Gastroesophageal sphincter (tissue), 4 donors: ENCODE measurements at regions not wholly inside any gene's neighbourhood (a gene's known extent, or its start where the extent isn't known, plus 50 kb on each side); places are given as distances from the start of the nearest gene placed in this dataset.

Experiments
- ATAC-seq: fragments of 150-250 bp; one replicate; pipeline ENCODE4 v1.9.1; 2016; ENCODE audit warnings: mild to moderate bottlenecking, moderate library complexity
- H3K27ac ChIP-seq, 4 donors: fragments of 200-600 bp; sonication (generic) in 3 of 4; 1 replicate in 3 of 4; 2 replicates in 1 of 4; pipeline ENCODE4 v1.5.1; 2016 to 2019
- H3K27me3 ChIP-seq: fragments of 200-600 bp; sonication (generic); one replicate; pipeline ENCODE4 v1.5.1; 2019
- H3K36me3 ChIP-seq, 2 donors: fragments of 200-600 bp; sonication (generic); one replicate each; pipeline ENCODE4 v1.5.1; 2019; ENCODE audit warnings: control low read depth in 1 of 2
- H3K4me1 ChIP-seq, 3 donors: fragments of 200-600 bp; sonication (generic); 1 replicate in 2 of 3; 2 replicates in 1 of 3; pipeline ENCODE4 v1.5.1; 2016 to 2019; ENCODE audit warnings: control low read depth in 2 of 3
- H3K4me3 ChIP-seq, 2 donors: fragments of 200-600 bp; sonication (generic); one replicate each; pipeline ENCODE4 v1.5.1; 2019; ENCODE audit warnings: mild to moderate bottlenecking in 1 of 2, moderate library complexity in 1 of 2
- H3K9me3 ChIP-seq, 3 donors: fragments of 200-600 bp; sonication (generic); one replicate each; pipeline ENCODE4 v1.5.1; 2017 to 2019; ENCODE audit warnings: control low read depth in 2 of 3
- CTCF ChIP-seq, 4 experiments: fragments of 200-600 bp in 2 of 4; fragments of 450-650 bp in 2 of 4; sonication (generic) in 1 of 4; IDR thresholded peaks; one replicate each; pipeline ENCODE4 v1.5.1; 2017 to 2019; ENCODE audit warnings: antibody characterized with exemption in 4 of 4, mild to moderate bottlenecking in 2 of 4, moderate library complexity in 2 of 4
- EP300 ChIP-seq: sonication (generic); formaldehyde crosslinking; IDR thresholded peaks from one replicate; pipeline ENCODE4 v1.6.1; 2017; ENCODE audit warnings: antibody characterized with exemption, mild to moderate bottlenecking
- POLR2A ChIP-seq, 2 donors: fragments of 450-650 bp; IDR thresholded peaks; one replicate each; pipeline ENCODE4 v1.6.1; 2017; ENCODE audit warnings: antibody characterized with exemption in 2 of 2, mild to moderate bottlenecking in 2 of 2, moderate library complexity in 1 of 2
- POLR2AphosphoS5 ChIP-seq: sonication (generic); formaldehyde crosslinking; IDR thresholded peaks from one replicate; pipeline ENCODE4 v1.6.1; 2017; ENCODE audit warnings: antibody characterized with exemption
- WGBS, 2 donors: methylation state at CpG; one replicate each; pipeline ENCODE4 v1.1.5; 2018; ENCODE audit warnings: low coverage in 1 of 2; 5-methylcytosine and 5-hydroxymethylcytosine counted together

- Histone ChIP-seq H3K27me3 (no peaks in the 10 kb centered on the region), H3K4me3 (no peak overlapping the region), H3K27ac (no peak overlapping the region), H3K36me3 (no peaks in the 10 kb centered on the region), H3K9me3 (no peaks in the 10 kb centered on the region), H3K4me1 (no peaks in the 10 kb centered on the region)
- ATAC-seq, result no peak
- TF ChIP-seq POLR2AphosphoS5, result no peak
- TF ChIP-seq EP300, result no peak
- no peak for TF ChIP-seq CTCF (IDR thresholded peaks at IDR 0.05)
Measured at GRCh38 chr10:108307250-108307924, 1142.9 kb upstream of the SORCS1 start.

- no peak overlapping the region for H3K4me3 ChIP-seq
- no peak overlapping the region for H3K27ac ChIP-seq
- no peaks in the 10 kb centered on the region for H3K4me1 ChIP-seq
- ATAC-seq, result no peak
- no peaks in the 10 kb centered on the region for H3K27me3 ChIP-seq
- TF ChIP-seq POLR2AphosphoS5 (no peak), CTCF (IDR thresholded peaks at IDR 0.05) (no peak), POLR2A (IDR thresholded peaks at IDR 0.05) (no peak), EP300 (no peak)
- H3K36me3 ChIP-seq, result no peaks in the 10 kb centered on the region
- 77 to 80% methylated on average over 3 to 5 of the region's 5 CpGs for WGBS, 2 donors
- H3K9me3 ChIP-seq, result no peaks in the 10 kb centered on the region
Measured at GRCh38 chr10:108303149-108303548, 1138.6 kb upstream of the SORCS1 start.

GRCh38 chr10:108301002-108301401, 1136.5 kb upstream of the SORCS1 start:
- H3K4me3 ChIP-seq, result no peak overlapping the region
- no peak for ATAC-seq
- TF ChIP-seq POLR2AphosphoS5 (no peak), EP300 (no peak), POLR2A (IDR thresholded peaks at IDR 0.05) (no peak), CTCF (IDR thresholded peaks at IDR 0.05) (no peak)
- no peak overlapping the region for H3K27ac ChIP-seq
- 27 to 54% methylated on average over 3 of the region's 3 CpGs for WGBS, 2 donors
- H3K9me3 ChIP-seq, result no peaks in the 10 kb centered on the region
- no peaks in the 10 kb centered on the region for H3K4me1 ChIP-seq
- no peaks in the 10 kb centered on the region for H3K27me3 ChIP-seq
- no peaks in the 10 kb centered on the region for H3K36me3 ChIP-seq

- Histone ChIP-seq H3K36me3 (no peaks in the 10 kb centered on the region), H3K4me1 (no peaks in the 10 kb centered on the region), H3K9me3 (peaks cover 0 to 10% (median 0%) of the 10 kb centered on the region in 3 donors), H3K27ac (no peak overlapping the region), H3K27me3 (no peaks in the 10 kb centered on the region), H3K4me3 (no peak overlapping the region)
- ATAC-seq, result no peak
- WGBS, 2 donors, result 78 to 96% methylated on average over 4 of the region's 4 CpGs
- TF ChIP-seq POLR2AphosphoS5 (no peak), CTCF (IDR thresholded peaks at IDR 0.05) (no peak), EP300 (no peak), POLR2A (IDR thresholded peaks at IDR 0.05) (no peak)
Measured at GRCh38 chr10:108290823-108291222, 1126.3 kb upstream of the SORCS1 start.

- no peaks in the 10 kb centered on the region for H3K9me3 ChIP-seq
- no peaks in the 10 kb centered on the region for H3K4me1 ChIP-seq
- H3K27ac ChIP-seq, result no peak overlapping the region
- WGBS, 2 donors, result 30 to 51% methylated on average over 5 of the region's 5 CpGs
- ATAC-seq, result no peak
- H3K27me3 ChIP-seq, result peaks cover 3% of the 10 kb centered on the region
- no peak overlapping the region for H3K4me3 ChIP-seq
- no peak for TF ChIP-seq EP300
- no peak for TF ChIP-seq CTCF (IDR thresholded peaks at IDR 0.05)
- no peak for TF ChIP-seq POLR2AphosphoS5
- no peaks in the 10 kb centered on the region for H3K36me3 ChIP-seq
Measured at GRCh38 chr10:108275895-108276685, 1111.6 kb upstream of the SORCS1 start.
